ENCODE measurements at regions not wholly inside any gene's neighbourhood (a gene's known extent, or its start where the extent isn't known, plus 50 kb on each side); places are given as distances from the start of the nearest gene placed in this dataset.

DNA sequence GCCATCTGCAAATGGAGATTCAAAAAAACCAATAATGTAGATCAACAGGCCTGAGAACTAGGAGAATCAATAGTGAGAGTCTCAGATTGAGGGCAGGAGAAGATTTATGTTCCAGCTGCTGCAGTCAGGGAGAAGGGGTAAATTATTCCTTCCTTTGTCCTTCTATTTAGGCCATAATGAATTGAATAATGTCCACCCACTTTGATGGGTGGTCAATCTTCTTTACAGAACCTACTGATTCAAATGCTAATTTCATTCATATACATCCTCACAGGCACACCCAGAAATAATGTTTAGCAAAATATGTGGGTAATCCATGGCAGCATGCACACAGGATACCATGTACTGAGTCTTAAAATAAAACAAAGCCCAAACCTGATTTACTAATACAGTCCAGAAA, 695.3 kb upstream of the REG3G start:
- no peak overlapping the region for H3K27ac ChIP-seq (ENCODE audit: low read depth, low read length)
- ATAC-seq (no peak), DNase-seq (no peak)
- H3K9me3 ChIP-seq (ENCODE audit: control insufficient read depth in 2 of 3, low read length in 3 of 3) = peaks cover 0 to 8% (median 0%) of the 10 kb centered on the region in 3 experiments
- ChIA-PET POLR2A (no interaction called here), CTCF (no interaction called here)
- H3K4me1 ChIP-seq (ENCODE audit: control insufficient read depth in 2 of 2, insufficient read depth in 2 of 2, low read length in 2 of 2) = no peaks in the 10 kb centered on the region
- no peaks in the 10 kb centered on the region for H3K27me3 ChIP-seq (ENCODE audit: control insufficient read depth in 2 of 2, insufficient read depth in 2 of 2, low read length in 2 of 2)
- Mint-ChIP-seq H3K9me3 (peaks cover 0 to 13% (median 3%) of the 10 kb centered on the region in 11 donors), H3K27ac (no peak overlapping the region), H3K4me3 (no peak overlapping the region), H3K4me1 (no peaks in the 10 kb centered on the region), H3K36me3 (no peaks in the 10 kb centered on the region), H3K27me3 (no peaks in the 10 kb centered on the region)
- H3K4me3 ChIP-seq (ENCODE audit: low read length) = no peak overlapping the region
- intact Hi-C loops (cut with micrococcal nuclease) = no loop called here
- H3K36me3 ChIP-seq (ENCODE audit: control insufficient read depth in 2 of 3, insufficient read depth in 3 of 3, low read length in 3 of 3) = no peaks in the 10 kb centered on the region

DNA sequence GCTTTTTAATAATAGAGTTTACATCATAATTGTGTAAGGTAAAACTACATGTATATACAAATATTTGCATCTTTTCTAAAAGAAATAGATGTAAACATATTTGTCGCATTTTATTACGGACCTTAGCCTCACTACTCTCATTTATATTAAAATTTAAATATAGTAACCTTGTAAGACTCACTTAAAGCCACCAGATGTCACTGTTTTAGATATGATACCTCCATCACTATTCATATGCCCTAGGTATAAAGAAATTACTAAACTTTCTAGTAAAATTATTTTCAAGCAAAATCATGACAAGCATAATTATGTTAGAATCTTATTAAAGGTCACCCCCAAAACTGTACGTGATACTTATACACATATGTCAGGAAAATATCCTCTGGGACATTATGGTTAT, 674.3 kb upstream of the REG3G start:
- no peaks in the 10 kb centered on the region for H3K4me1 ChIP-seq (ENCODE audit: control insufficient read depth in 2 of 2, insufficient read depth in 2 of 2, low read length in 2 of 2)
- peaks cover 0 to 1% (median 0%) of the 10 kb centered on the region in 5 donors for H3K36me3 Mint-ChIP-seq

DNA sequence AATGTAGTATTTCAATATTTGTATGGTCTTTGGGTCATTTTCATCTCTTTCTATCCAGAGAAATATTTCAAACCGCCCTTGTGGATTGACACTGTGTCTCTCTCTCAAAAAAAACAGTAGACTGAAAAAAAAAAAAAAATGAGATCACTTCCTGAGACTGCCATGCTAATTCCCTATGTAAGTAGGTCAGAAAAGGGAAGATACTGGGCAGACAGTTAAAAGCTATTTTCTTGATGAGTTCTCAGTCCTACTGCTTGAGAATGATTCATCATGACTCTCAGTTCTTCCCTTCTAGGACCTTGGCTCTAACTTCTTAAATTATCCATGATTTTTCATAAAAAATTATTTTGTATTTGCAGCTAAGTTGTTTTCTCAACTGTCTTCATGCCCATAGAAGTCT, 672.3 kb upstream of the REG3G start:
- ChIA-PET POLR2A (interaction anchor here (0.7 kb wide), 1 partner anchor 909 kb away, joined by 4 read pairs; no protein-coding TSS in a partner anchor), CTCF (no interaction called here)
- Mint-ChIP-seq H3K4me3 (no peak overlapping the region), H3K9me3 (peaks cover 1 to 38% (median 7%) of the 10 kb centered on the region in 11 donors), H3K27ac (no peak overlapping the region), H3K36me3 (no peaks in the 10 kb centered on the region), H3K4me1 (no peaks in the 10 kb centered on the region), H3K27me3 (no peaks in the 10 kb centered on the region)
- Histone ChIP-seq H3K27me3 (ENCODE audit: control insufficient read depth in 2 of 2, insufficient read depth in 2 of 2, low read length in 2 of 2) (no peaks in the 10 kb centered on the region), H3K9me3 (ENCODE audit: control insufficient read depth in 2 of 3, low read length in 3 of 3) (peaks cover 0 to 3% (median 0%) of the 10 kb centered on the region in 3 experiments), H3K4me3 (ENCODE audit: low read length) (no peak overlapping the region), H3K36me3 (ENCODE audit: control insufficient read depth in 2 of 3, insufficient read depth in 3 of 3, low read length in 3 of 3) (no peaks in the 10 kb centered on the region), H3K4me1 (ENCODE audit: control insufficient read depth in 2 of 2, insufficient read depth in 2 of 2, low read length in 2 of 2) (no peaks in the 10 kb centered on the region), H3K27ac (ENCODE audit: low read depth, low read length) (no peak overlapping the region)
- ATAC-seq (no peak), DNase-seq (no peak)
- intact Hi-C loops (cut with micrococcal nuclease) = no loop called here

More for the DNA sequence above, 674.3 kb upstream of the REG3G start:
- Mint-ChIP-seq H3K27me3 (no peaks in the 10 kb centered on the region), H3K27ac (no peak overlapping the region), H3K4me3 (no peak overlapping the region), H3K4me1 (no peaks in the 10 kb centered on the region), H3K9me3 (peaks cover 0 to 30% (median 7%) of the 10 kb centered on the region in 11 donors)
- ATAC-seq (no peak), DNase-seq (no peak)
- peaks cover 0 to 3% (median 0%) of the 10 kb centered on the region in 3 experiments for H3K9me3 ChIP-seq (ENCODE audit: control insufficient read depth in 2 of 3, low read length in 3 of 3)
- no peaks in the 10 kb centered on the region for H3K27me3 ChIP-seq (ENCODE audit: control insufficient read depth in 2 of 2, insufficient read depth in 2 of 2, low read length in 2 of 2)
- H3K36me3 ChIP-seq (ENCODE audit: control insufficient read depth in 2 of 3, insufficient read depth in 3 of 3, low read length in 3 of 3) = no peaks in the 10 kb centered on the region
- ChIA-PET CTCF (no interaction called here), POLR2A (no interaction called here)
- no peak overlapping the region for H3K27ac ChIP-seq (ENCODE audit: low read depth, low read length)
- H3K4me3 ChIP-seq (ENCODE audit: low read length) = no peak overlapping the region
- intact Hi-C loops (cut with micrococcal nuclease) = no loop called here

- H3K27ac ChIP-seq (ENCODE audit: low read depth, low read length) = no peak overlapping the region
- Mint-ChIP-seq H3K36me3 (no peaks in the 10 kb centered on the region), H3K4me3 (no peak overlapping the region), H3K9me3 (peaks cover 3 to 31% (median 9%) of the 10 kb centered on the region in 11 donors), H3K4me1 (no peaks in the 10 kb centered on the region), H3K27ac (no peak overlapping the region), H3K27me3 (no peaks in the 10 kb centered on the region)
- ATAC-seq (no peak), DNase-seq (no peak)
- no peaks in the 10 kb centered on the region for H3K4me1 ChIP-seq (ENCODE audit: control insufficient read depth in 2 of 2, insufficient read depth in 2 of 2, low read length in 2 of 2)
- CTCF ChIA-PET = no interaction called here
- no peaks in the 10 kb centered on the region for H3K27me3 ChIP-seq (ENCODE audit: control insufficient read depth in 2 of 2, insufficient read depth in 2 of 2, low read length in 2 of 2)
- no peak overlapping the region for H3K4me3 ChIP-seq (ENCODE audit: low read length)
- intact Hi-C loops (cut with micrococcal nuclease) = no loop called here
- no peaks in the 10 kb centered on the region for H3K9me3 ChIP-seq (ENCODE audit: control insufficient read depth in 2 of 3, low read length in 3 of 3)
- POLR2A ChIA-PET = no interaction called here
- no peaks in the 10 kb centered on the region for H3K36me3 ChIP-seq (ENCODE audit: control insufficient read depth in 2 of 3, insufficient read depth in 3 of 3, low read length in 3 of 3)
Measured at GRCh38 chr2:78355967-78356366, 669.5 kb upstream of the REG3G start.

- H3K4me1 ChIP-seq (ENCODE audit: control insufficient read depth in 2 of 2, insufficient read depth in 2 of 2, low read length in 2 of 2) = no peaks in the 10 kb centered on the region
- ATAC-seq (no peak), DNase-seq (no peak)
- no peak overlapping the region for H3K27ac Mint-ChIP-seq
- no peak overlapping the region for H3K27ac ChIP-seq (ENCODE audit: low read depth, low read length)
- H3K27me3 ChIP-seq (ENCODE audit: control insufficient read depth in 2 of 2, insufficient read depth in 2 of 2, low read length in 2 of 2) = no peaks in the 10 kb centered on the region
- CTCF ChIA-PET = no interaction called here
- H3K36me3 ChIP-seq (ENCODE audit: control insufficient read depth in 2 of 3, insufficient read depth in 3 of 3, low read length in 3 of 3) = no peaks in the 10 kb centered on the region
- no peak overlapping the region for H3K4me3 Mint-ChIP-seq
- no peaks in the 10 kb centered on the region for H3K9me3 ChIP-seq (ENCODE audit: control insufficient read depth in 2 of 3, low read length in 3 of 3)
- intact Hi-C loops (cut with micrococcal nuclease) = no loop called here
- peaks cover 0 to 12% (median 5%) of the 10 kb centered on the region in 11 donors for H3K9me3 Mint-ChIP-seq
- no peaks in the 10 kb centered on the region for H3K27me3 Mint-ChIP-seq
- no peaks in the 10 kb centered on the region for H3K36me3 Mint-ChIP-seq
- POLR2A ChIA-PET = no interaction called here
- no peaks in the 10 kb centered on the region for H3K4me1 Mint-ChIP-seq
- no peak overlapping the region for H3K4me3 ChIP-seq (ENCODE audit: low read length)
Measured at GRCh38 chr2:78383576-78383975, 641.9 kb upstream of the REG3G start.

DNA sequence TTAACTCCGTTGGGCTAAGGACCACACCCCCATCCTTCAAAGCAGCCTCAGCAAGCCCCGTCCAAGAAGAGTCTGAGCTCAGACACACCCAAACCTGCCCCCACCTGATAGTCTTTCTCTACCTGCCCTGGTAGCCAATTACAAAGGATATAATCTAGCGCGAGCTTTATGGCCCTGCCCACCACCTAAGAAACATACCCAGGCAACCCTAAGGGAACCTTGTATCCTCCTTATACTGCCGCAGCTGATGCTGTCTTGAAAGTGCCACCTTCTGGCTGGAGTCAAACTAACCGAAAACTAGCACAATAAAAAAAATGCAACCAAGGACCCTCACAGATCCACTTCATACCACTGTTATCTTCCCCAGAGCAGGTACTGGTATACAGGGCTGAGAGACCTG, 628.3 kb upstream of the REG3G start:
- intact Hi-C loops (cut with micrococcal nuclease) = no loop called here
- Histone ChIP-seq H3K4me3 (ENCODE audit: low read length) (no peak overlapping the region), H3K27me3 (ENCODE audit: control insufficient read depth in 2 of 2, insufficient read depth in 2 of 2, low read length in 2 of 2) (no peaks in the 10 kb centered on the region), H3K9me3 (ENCODE audit: control insufficient read depth in 2 of 3, low read length in 3 of 3) (no peaks in the 10 kb centered on the region), H3K27ac (ENCODE audit: low read depth, low read length) (no peak overlapping the region), H3K36me3 (ENCODE audit: control insufficient read depth in 2 of 3, insufficient read depth in 3 of 3, low read length in 3 of 3) (no peaks in the 10 kb centered on the region), H3K4me1 (ENCODE audit: control insufficient read depth in 2 of 2, insufficient read depth in 2 of 2, low read length in 2 of 2) (no peaks in the 10 kb centered on the region)
- no peak overlapping the region for H3K27ac Mint-ChIP-seq
- DNase-seq (no peak), ATAC-seq (no peak)
- H3K9me3 Mint-ChIP-seq = peaks cover 3 to 51% (median 23%) of the 10 kb centered on the region in 11 donors
- ChIA-PET CTCF (no interaction called here), POLR2A (no interaction called here)
- no peaks in the 10 kb centered on the region for H3K27me3 Mint-ChIP-seq
- peaks cover 0 to 4% (median 0%) of the 10 kb centered on the region in 5 donors for H3K36me3 Mint-ChIP-seq
- H3K4me3 Mint-ChIP-seq = no peak overlapping the region
- H3K4me1 Mint-ChIP-seq = no peaks in the 10 kb centered on the region

GRCh38 chr2:78407960-78408794, 617.3 kb upstream of the REG3G start:
- no peaks in the 10 kb centered on the region for H3K36me3 Mint-ChIP-seq
- H3K36me3 ChIP-seq (ENCODE audit: control insufficient read depth in 2 of 3, insufficient read depth in 3 of 3, low read length in 3 of 3) = no peaks in the 10 kb centered on the region
- ATAC-seq (no peak), DNase-seq (no peak)
- no peaks in the 10 kb centered on the region for H3K27me3 ChIP-seq (ENCODE audit: control insufficient read depth in 2 of 2, insufficient read depth in 2 of 2, low read length in 2 of 2)
- H3K27ac Mint-ChIP-seq = no peak overlapping the region
- no peaks in the 10 kb centered on the region for H3K4me1 ChIP-seq (ENCODE audit: control insufficient read depth in 2 of 2, insufficient read depth in 2 of 2, low read length in 2 of 2)
- no peaks in the 10 kb centered on the region for H3K4me1 Mint-ChIP-seq
- no peak overlapping the region for H3K4me3 ChIP-seq (ENCODE audit: low read length)
- H3K9me3 ChIP-seq (ENCODE audit: control insufficient read depth in 2 of 3, low read length in 3 of 3) = no peaks in the 10 kb centered on the region
- CTCF ChIA-PET = no interaction called here
- peaks cover 2 to 17% (median 8%) of the 10 kb centered on the region in 11 donors for H3K9me3 Mint-ChIP-seq
- H3K27me3 Mint-ChIP-seq = no peaks in the 10 kb centered on the region
- H3K4me3 Mint-ChIP-seq = no peak overlapping the region
- POLR2A ChIA-PET = no interaction called here
- no peak overlapping the region for H3K27ac ChIP-seq (ENCODE audit: low read depth, low read length)
- intact Hi-C loops (cut with micrococcal nuclease) = no loop called here
